Uterus (tissue), 2 donors: ENCODE measurements at regions not wholly inside any gene's neighbourhood (a gene's known extent, or its start where the extent isn't known, plus 50 kb on each side); places are given as distances from the start of the nearest gene placed in this dataset.

Experiments used
- POLR2A ChIP-seq, 2 donors: fragments of 450-650 bp; IDR thresholded peaks; one replicate each; pipeline ENCODE4 v1.6.1; 2016; ENCODE audit warnings: antibody characterized with exemption in 2 of 2, mild to moderate bottlenecking in 1 of 2, moderate library complexity in 1 of 2
- TF ChIP-seq, protein P1 (sequence below), 4 experiments: fragments of 200-600 bp in 2 of 4; fragments of 450-650 bp in 2 of 4; sonication (generic) in 2 of 4; IDR thresholded peaks; one replicate each; pipeline ENCODE4 v1.5.1; 2016 to 2019; ENCODE audit warnings: antibody characterized with exemption in 4 of 4, mild to moderate bottlenecking in 2 of 4, moderate library complexity in 1 of 4

DNA sequence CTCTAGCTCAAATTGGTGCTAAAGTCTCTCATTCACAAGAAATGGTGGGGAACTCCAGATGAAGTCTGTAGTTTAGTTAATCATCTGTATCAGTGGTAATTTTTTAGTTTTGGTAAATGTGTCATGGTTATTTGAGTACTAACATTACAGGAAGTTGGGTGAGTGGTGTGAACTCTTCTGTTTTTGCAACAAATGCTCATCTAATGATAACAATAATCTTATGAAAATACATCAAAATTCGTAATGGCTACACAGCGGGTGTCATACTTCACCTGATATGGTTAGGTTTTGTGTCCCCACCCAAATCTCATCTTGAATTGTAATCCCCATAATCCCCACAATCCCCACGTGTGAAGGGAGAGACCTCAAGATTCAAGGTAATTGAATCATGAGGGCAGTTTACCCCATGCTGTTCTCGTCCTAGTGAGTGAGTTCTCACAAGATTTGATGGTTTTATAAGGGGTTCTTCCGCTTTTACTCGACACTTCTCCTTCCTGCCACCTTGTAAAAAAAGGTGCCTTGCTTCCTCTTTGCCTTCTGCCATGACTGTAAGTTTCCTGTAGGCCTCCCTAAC is 209.3 kb upstream of the FOXN3 start:
- TF ChIP-seq, protein P1, sequence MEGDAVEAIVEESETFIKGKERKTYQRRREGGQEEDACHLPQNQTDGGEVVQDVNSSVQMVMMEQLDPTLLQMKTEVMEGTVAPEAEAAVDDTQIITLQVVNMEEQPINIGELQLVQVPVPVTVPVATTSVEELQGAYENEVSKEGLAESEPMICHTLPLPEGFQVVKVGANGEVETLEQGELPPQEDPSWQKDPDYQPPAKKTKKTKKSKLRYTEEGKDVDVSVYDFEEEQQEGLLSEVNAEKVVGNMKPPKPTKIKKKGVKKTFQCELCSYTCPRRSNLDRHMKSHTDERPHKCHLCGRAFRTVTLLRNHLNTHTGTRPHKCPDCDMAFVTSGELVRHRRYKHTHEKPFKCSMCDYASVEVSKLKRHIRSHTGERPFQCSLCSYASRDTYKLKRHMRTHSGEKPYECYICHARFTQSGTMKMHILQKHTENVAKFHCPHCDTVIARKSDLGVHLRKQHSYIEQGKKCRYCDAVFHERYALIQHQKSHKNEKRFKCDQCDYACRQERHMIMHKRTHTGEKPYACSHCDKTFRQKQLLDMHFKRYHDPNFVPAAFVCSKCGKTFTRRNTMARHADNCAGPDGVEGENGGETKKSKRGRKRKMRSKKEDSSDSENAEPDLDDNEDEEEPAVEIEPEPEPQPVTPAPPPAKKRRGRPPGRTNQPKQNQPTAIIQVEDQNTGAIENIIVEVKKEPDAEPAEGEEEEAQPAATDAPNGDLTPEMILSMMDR (IDR thresholded peaks at IDR 0.05): no peak
- TF ChIP-seq POLR2A (IDR thresholded peaks at IDR 0.05): no peak
